ENCODE measurements at regions not wholly inside any gene's neighbourhood (a gene's known extent, or its start where the extent isn't known, plus 50 kb on each side); places are given as distances from the start of the nearest gene placed in this dataset.

GRCh38 chr6:7468382-7469081 is 72.9 kb upstream of the DSP start:
- DNase-seq (ENCODE audit: low read depth in 2 of 2), result peak in 1 of 2 donors; percentile 8

GRCh38 chr6:7469696-7470095 is 71.8 kb upstream of the DSP start:
- DNase-seq (ENCODE audit: low read depth in 2 of 2), result no peak

- no peak for DNase-seq (ENCODE audit: low read depth in 2 of 2)
These were observed 70.3 kb upstream of the DSP start for GRCh38 chr6:7471171-7471570.

- no peak for DNase-seq (ENCODE audit: low read depth in 2 of 2)
These were observed 67.4 kb upstream of the DSP start for GRCh38 chr6:7473805-7474719.

GRCh38 chr6:7475081-7475480 is 66.4 kb upstream of the DSP start:
- no peak for DNase-seq (ENCODE audit: low read depth in 2 of 2)

GRCh38 chr6:7479801-7480266 is 61.6 kb upstream of the DSP start:
- no peak for DNase-seq (ENCODE audit: low read depth in 2 of 2)

- DNase-seq (ENCODE audit: low read depth in 2 of 2), result no peak
These were observed 56.8 kb upstream of the DSP start for GRCh38 chr6:7484666-7485065.

GRCh38 chr6:7486951-7487350 is 54.5 kb upstream of the DSP start:
- no peak for DNase-seq (ENCODE audit: low read depth in 2 of 2)

- no peak for DNase-seq (ENCODE audit: low read depth in 2 of 2)
These were observed 53.0 kb upstream of the DSP start for GRCh38 chr6:7488494-7488893.

- no peak for DNase-seq (ENCODE audit: low read depth in 2 of 2)
These were observed 52.1 kb upstream of the DSP start for GRCh38 chr6:7489376-7489775.

All from stimulated activated CD8-positive, alpha-beta memory T cell treated with anti-CD3 and anti-CD28 coated beads, Interleukin-2, amount 100 ng/mL, for 48 hours (primary cell).